ENCODE measurements at regions not wholly inside any gene's neighbourhood (a gene's known extent, or its start where the extent isn't known, plus 50 kb on each side); places are given as distances from the start of the nearest gene placed in this dataset.

DNA sequence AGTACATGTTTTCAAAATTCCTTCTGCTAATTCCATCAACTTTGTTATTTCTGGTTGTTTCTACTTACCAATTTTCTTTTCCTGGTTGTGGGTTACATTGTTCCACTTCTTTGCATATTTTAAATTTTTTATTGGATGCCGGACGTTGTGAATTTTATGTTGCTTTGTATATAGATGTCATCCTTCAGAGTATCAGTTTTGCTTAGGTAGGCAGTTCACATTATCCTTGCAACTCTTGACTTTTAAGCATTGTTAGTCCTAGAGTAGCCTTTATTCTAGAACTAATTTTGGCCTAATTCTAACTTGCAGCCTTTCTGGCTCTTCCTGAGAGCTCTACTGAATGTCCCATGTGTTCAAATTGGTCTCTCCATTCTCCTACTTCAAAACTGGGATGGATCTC is 228.7 kb upstream of the MC4R start:
- Histone ChIP-seq H3K9me3 (ENCODE audit: insufficient read depth in 2 of 2, low read depth in 1 of 2, low read length in 1 of 2) (no peaks in the 10 kb centered on the region), H2BK120ac (replicated peaks; ENCODE audit: low read depth, low read length) (no peak overlapping the region), H2AFZ (ENCODE audit: low read length) (no peak overlapping the region), H4K5ac (ENCODE audit: insufficient read length, low read depth, low read length) (no peak overlapping the region), H3K4me3 (ENCODE audit: extremely low read depth in 1 of 4, insufficient read depth in 2 of 4, low read depth in 3 of 4, low read length in 4 of 4) (no peak overlapping the region), H3K23me2 (ENCODE audit: low read depth, low read length) (no peaks in the 10 kb centered on the region), H3K79me1 (ENCODE audit: low read depth, low read length) (no peaks in the 10 kb centered on the region), H2BK20ac (ENCODE audit: low read length) (no peak overlapping the region), H3K4ac (replicated peaks; ENCODE audit: insufficient read length, low read depth, low read length) (no peak overlapping the region), H3K14ac (ENCODE audit: insufficient read length) (no peak overlapping the region), H4K91ac (replicated peaks; ENCODE audit: insufficient read length, low read length) (no peak overlapping the region), H3K9ac (replicated peaks in 1 of 4; ENCODE audit: extremely low read depth in 1 of 4, low read depth in 3 of 4, low read length in 3 of 4) (no peak overlapping the region), H3K4me2 (ENCODE audit: insufficient read depth in 1 of 2, low read depth in 2 of 2, low read length in 2 of 2) (no peak overlapping the region), H3K36me3 (ENCODE audit: control insufficient read depth in 2 of 4, insufficient read depth in 4 of 4, low read length in 3 of 4) (no peaks in the 10 kb centered on the region), H3K79me2 (ENCODE audit: control insufficient read depth in 1 of 2, insufficient read depth in 2 of 2, low read length in 2 of 2) (no peaks in the 10 kb centered on the region), H3K23ac (ENCODE audit: insufficient read length) (no peak overlapping the region), H3K27me3 (replicated peaks in 1 of 4; ENCODE audit: control insufficient read depth in 3 of 4, extremely low read depth in 1 of 4, insufficient read depth in 3 of 4, low read length in 3 of 4) (no peaks in the 10 kb centered on the region), H3K4me1 (replicated peaks in 1 of 4; ENCODE audit: control insufficient read depth in 3 of 4, insufficient read depth in 4 of 4, low read length in 3 of 4) (no peaks in the 10 kb centered on the region), H4K20me1 (replicated peaks in 1 of 2; ENCODE audit: control insufficient read depth in 1 of 2, insufficient read depth in 2 of 2, low read length in 2 of 2) (no peaks in the 10 kb centered on the region), H3K18ac (ENCODE audit: extremely low read depth, low read length) (no peak overlapping the region), H2AK5ac (ENCODE audit: low read depth, low read length) (no peak overlapping the region), H3K27ac (ENCODE audit: low read depth, low read length) (no peak overlapping the region), H4K8ac (ENCODE audit: extremely low read depth, insufficient read depth, low read length) (no peak overlapping the region), H3K56ac (replicated peaks; ENCODE audit: insufficient read length, low read depth, low read length) (no peak overlapping the region), H2BK5ac (ENCODE audit: low read depth, low read length) (no peak overlapping the region), H2BK15ac (ENCODE audit: low read length) (no peak overlapping the region), H2BK12ac (ENCODE audit: low read depth, low read length) (no peak overlapping the region)
- no peak for FAIRE-seq
- 92% methylated on average over 2 of the region's 2 CpGs; no CpG with 5 or more reads in 1 of the 2 experiments for WGBS, 2 experiments (ENCODE audit: extremely low coverage in 1 of 2, insufficient coverage in 1 of 2, insufficient read length in 1 of 2, insufficient replicate concordance in 2 of 2, low coverage in 1 of 2, low lambda C conversion rate in 2 of 2, missing lambda C conversion rate in 1 of 2)
- ChIA-PET POLR2A (ENCODE audit: partially characterized antibody) (no interaction called here), CTCF (ENCODE audit: partially characterized antibody) (no interaction called here)
- DNase-seq (ENCODE audit: low read depth in 1 of 2, low spot score in 2 of 2) = no peak
- TF ChIP-seq HDAC6 (IDR thresholded peaks at IDR 0.05; ENCODE audit: low read depth, low read length) = no peak
- no peak for TF ChIP-seq GTF2F1 (IDR thresholded peaks at IDR 0.05; ENCODE audit: borderline replicate concordance, low read depth, low read length)
- no peak for TF ChIP-seq EZH2 (IDR thresholded peaks at IDR 0.05; ENCODE audit: low read depth, low read length, severe bottlenecking)
- no peak for TF ChIP-seq YY1 (IDR thresholded peaks at IDR 0.05; ENCODE audit: low read depth, low read length)
- TF ChIP-seq, protein P1, sequence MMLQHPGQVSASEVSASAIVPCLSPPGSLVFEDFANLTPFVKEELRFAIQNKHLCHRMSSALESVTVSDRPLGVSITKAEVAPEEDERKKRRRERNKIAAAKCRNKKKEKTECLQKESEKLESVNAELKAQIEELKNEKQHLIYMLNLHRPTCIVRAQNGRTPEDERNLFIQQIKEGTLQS (IDR thresholded peaks at IDR 0.05; ENCODE audit: insufficient read depth, low read depth, low read length) = no peak
- TF ChIP-seq JUN (IDR thresholded peaks at IDR 0.05; ENCODE audit: low read depth, low read length) = no peak
- no peak for TF ChIP-seq SUZ12 (IDR thresholded peaks at IDR 0.05; ENCODE audit: low read length)
- TF ChIP-seq, protein P2, sequence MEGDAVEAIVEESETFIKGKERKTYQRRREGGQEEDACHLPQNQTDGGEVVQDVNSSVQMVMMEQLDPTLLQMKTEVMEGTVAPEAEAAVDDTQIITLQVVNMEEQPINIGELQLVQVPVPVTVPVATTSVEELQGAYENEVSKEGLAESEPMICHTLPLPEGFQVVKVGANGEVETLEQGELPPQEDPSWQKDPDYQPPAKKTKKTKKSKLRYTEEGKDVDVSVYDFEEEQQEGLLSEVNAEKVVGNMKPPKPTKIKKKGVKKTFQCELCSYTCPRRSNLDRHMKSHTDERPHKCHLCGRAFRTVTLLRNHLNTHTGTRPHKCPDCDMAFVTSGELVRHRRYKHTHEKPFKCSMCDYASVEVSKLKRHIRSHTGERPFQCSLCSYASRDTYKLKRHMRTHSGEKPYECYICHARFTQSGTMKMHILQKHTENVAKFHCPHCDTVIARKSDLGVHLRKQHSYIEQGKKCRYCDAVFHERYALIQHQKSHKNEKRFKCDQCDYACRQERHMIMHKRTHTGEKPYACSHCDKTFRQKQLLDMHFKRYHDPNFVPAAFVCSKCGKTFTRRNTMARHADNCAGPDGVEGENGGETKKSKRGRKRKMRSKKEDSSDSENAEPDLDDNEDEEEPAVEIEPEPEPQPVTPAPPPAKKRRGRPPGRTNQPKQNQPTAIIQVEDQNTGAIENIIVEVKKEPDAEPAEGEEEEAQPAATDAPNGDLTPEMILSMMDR (IDR thresholded peaks at IDR 0.05; ENCODE audit: control extremely low read depth in 1 of 3, insufficient read depth in 1 of 3, low read depth in 1 of 3, low read length in 3 of 3) = no peak
- no peak for TF ChIP-seq SIRT6 (IDR thresholded peaks at IDR 0.05; ENCODE audit: low read length)
- TF ChIP-seq HDAC2 (IDR thresholded peaks at IDR 0.05; ENCODE audit: borderline replicate concordance in 1 of 2, low read depth in 2 of 2, low read length in 2 of 2) = no peak
- TF ChIP-seq, protein P3, sequence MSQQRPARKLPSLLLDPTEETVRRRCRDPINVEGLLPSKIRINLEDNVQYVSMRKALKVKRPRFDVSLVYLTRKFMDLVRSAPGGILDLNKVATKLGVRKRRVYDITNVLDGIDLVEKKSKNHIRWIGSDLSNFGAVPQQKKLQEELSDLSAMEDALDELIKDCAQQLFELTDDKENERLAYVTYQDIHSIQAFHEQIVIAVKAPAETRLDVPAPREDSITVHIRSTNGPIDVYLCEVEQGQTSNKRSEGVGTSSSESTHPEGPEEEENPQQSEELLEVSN (IDR thresholded peaks at IDR 0.05) = no peak

All from H1 (cell line).